Mesenchymal stem cell (in vitro differentiated cells and primary cell): ENCODE measurements at regions not wholly inside any gene's neighbourhood (a gene's known extent, or its start where the extent isn't known, plus 50 kb on each side); places are given as distances from the start of the nearest gene placed in this dataset.

Source experiments
- DNase-seq: peaks from one replicate; pipeline ENCODE4 v3.0.0-alpha.2; 2013
- H2AFZ ChIP-seq: one replicate; pipeline ENCODE4 v1.6.1; 2013; ENCODE audit warnings: low read depth, mild to moderate bottlenecking, control low read depth, inconsistent platforms, low read length, moderate library complexity
- H2AK5ac ChIP-seq: 2 replicates; pipeline ENCODE4 v1.6.1; 2013; ENCODE audit warnings: low read length, moderate library complexity, mild to moderate bottlenecking, inconsistent platforms; ENCODE audit not compliant: severe bottlenecking
- H2BK120ac ChIP-seq: one replicate; pipeline ENCODE4 v1.6.1; 2013; ENCODE audit warnings: low read depth, mild to moderate bottlenecking, inconsistent platforms, low read length, moderate library complexity
- H2BK12ac ChIP-seq, 2 experiments: one replicate each; pipeline ENCODE4 v1.6.1; 2013; ENCODE audit warnings: inconsistent platforms in 2 of 2, low read length in 2 of 2, mild to moderate bottlenecking in 2 of 2, moderate library complexity in 2 of 2, control low read depth in 1 of 2
- H2BK15ac ChIP-seq: one replicate; pipeline ENCODE4 v1.6.1; 2013; ENCODE audit warnings: mild to moderate bottlenecking, low read depth, inconsistent platforms; ENCODE audit not compliant: poor library complexity, severe bottlenecking
- H2BK5ac ChIP-seq: 2 replicates; pipeline ENCODE4 v1.6.1; 2013; ENCODE audit warnings: low read depth, mild to moderate bottlenecking, low read length, control low read depth, inconsistent platforms; ENCODE audit not compliant: poor library complexity, severe bottlenecking
- H3K14ac ChIP-seq, 2 experiments: one replicate each; pipeline ENCODE4 v1.6.1; 2013; ENCODE audit warnings: inconsistent platforms in 2 of 2, low read length in 2 of 2, control low read depth in 1 of 2, mild to moderate bottlenecking in 1 of 2, moderate library complexity in 1 of 2
- H3K18ac ChIP-seq, 2 experiments: one replicate each; pipeline ENCODE4 v1.6.1; 2013; ENCODE audit warnings: inconsistent platforms in 2 of 2, low read length in 2 of 2, control low read depth in 1 of 2, low read depth in 1 of 2, mild to moderate bottlenecking in 1 of 2
- H3K23ac ChIP-seq, 2 experiments: one replicate each; pipeline ENCODE4 v1.6.1; 2013; ENCODE audit warnings: inconsistent platforms in 2 of 2, low read length in 2 of 2, mild to moderate bottlenecking in 2 of 2, moderate library complexity in 2 of 2, control low read depth in 1 of 2
- H3K27ac ChIP-seq: 2 replicates; pipeline ENCODE4 v1.5.1; 2013; ENCODE audit warnings: mild to moderate bottlenecking, moderate library complexity, low read length, control low read depth, inconsistent platforms; ENCODE audit not compliant: poor library complexity, severe bottlenecking
- H3K27me3 ChIP-seq, 2 experiments: 2 replicates each; pipeline versions ENCODE4 v1.6.1 to v1.7.0; 2013; ENCODE audit warnings: low read length in 2 of 2, mild to moderate bottlenecking in 2 of 2, moderate library complexity in 2 of 2, control low read depth in 1 of 2, inconsistent platforms in 1 of 2; ENCODE audit not compliant: control insufficient read depth in 1 of 2, insufficient read depth in 1 of 2
- H3K36me3 ChIP-seq, 2 experiments: 2 replicates each; pipeline versions ENCODE4 v1.6.1 to v1.7.0; 2013; ENCODE audit warnings: low read length in 2 of 2, control low read depth in 1 of 2, inconsistent platforms in 1 of 2, low read depth in 1 of 2, mild to moderate bottlenecking in 1 of 2; ENCODE audit not compliant: insufficient read depth in 2 of 2, control insufficient read depth in 1 of 2
- H3K4ac ChIP-seq, 2 experiments: one replicate each; pipeline ENCODE4 v1.6.1; 2013; ENCODE audit warnings: inconsistent platforms in 2 of 2, low read length in 2 of 2, mild to moderate bottlenecking in 2 of 2, moderate library complexity in 2 of 2, control low read depth in 1 of 2, low read depth in 1 of 2
- H3K4me1 ChIP-seq: 2 replicates; pipeline ENCODE4 v1.6.1; 2013; ENCODE audit warnings: low read depth, low read length, control low read depth; ENCODE audit not compliant: control insufficient read depth, insufficient read depth
- H3K4me2 ChIP-seq: 2 replicates; pipeline ENCODE4 v1.6.1; 2013; ENCODE audit warnings: low read length, mild to moderate bottlenecking, inconsistent platforms; ENCODE audit not compliant: poor library complexity, severe bottlenecking
- H3K4me3 ChIP-seq, 2 experiments: 2 replicates each; pipeline versions ENCODE4 v1.5.1 to v1.7.0; 2013; ENCODE audit warnings: low read length in 2 of 2, mild to moderate bottlenecking in 2 of 2, control low read depth in 1 of 2, low read depth in 1 of 2; ENCODE audit not compliant: insufficient read depth in 1 of 2
- H3K79me1 ChIP-seq: replicated peaks from 2 replicates; pipeline ENCODE4 v1.6.1; 2013; ENCODE audit warnings: mild to moderate bottlenecking, control low read depth, low read length, inconsistent platforms; ENCODE audit not compliant: poor library complexity, severe bottlenecking
- H3K9ac ChIP-seq: 2 replicates; pipeline ENCODE4 v1.7.0; 2013; ENCODE audit warnings: mild to moderate bottlenecking, low read length, moderate library complexity
- H3K9me3 ChIP-seq: 2 replicates; pipeline ENCODE4 v1.7.0; 2013; ENCODE audit warnings: mild to moderate bottlenecking, low read length; ENCODE audit not compliant: control insufficient read depth
- H4K8ac ChIP-seq: one replicate; pipeline ENCODE4 v1.6.1; 2013; ENCODE audit warnings: inconsistent platforms, mild to moderate bottlenecking, low read length, moderate library complexity
- H4K91ac ChIP-seq: one replicate; pipeline ENCODE4 v1.6.1; 2013; ENCODE audit warnings: mild to moderate bottlenecking, low read length, inconsistent platforms
- WGBS: methylation state at CpG from one replicate; pipeline ENCODE4 v1.1.7; 2013; ENCODE audit warnings: mixed read lengths; 5-methylcytosine and 5-hydroxymethylcytosine counted together

- H3K4ac ChIP-seq: no peak overlapping the region
- no peaks in the 10 kb centered on the region for H3K4me1 ChIP-seq
- H2AK5ac ChIP-seq: no peak overlapping the region
- H3K27ac ChIP-seq: no peak overlapping the region
- no peak overlapping the region for H3K14ac ChIP-seq
- H2BK15ac ChIP-seq: no peak overlapping the region
- H3K79me1 ChIP-seq: no peaks in the 10 kb centered on the region
- no peak overlapping the region for H2BK12ac ChIP-seq
- no peak overlapping the region for H2BK120ac ChIP-seq
- no peak overlapping the region for H4K8ac ChIP-seq
- no peak overlapping the region for H3K23ac ChIP-seq
- no peak for DNase-seq
- no peaks in the 10 kb centered on the region for H3K27me3 ChIP-seq
- H3K4me3 ChIP-seq: no peak overlapping the region
- H3K36me3 ChIP-seq: no peaks in the 10 kb centered on the region
- H3K18ac ChIP-seq: no peak overlapping the region
- H3K4me2 ChIP-seq: no peak overlapping the region
- H3K9me3 ChIP-seq: no peaks in the 10 kb centered on the region
- no peak overlapping the region for H2BK5ac ChIP-seq
- H4K91ac ChIP-seq: no peak overlapping the region
- no peak overlapping the region for H3K9ac ChIP-seq
- no peak overlapping the region for H2AFZ ChIP-seq
Measured at GRCh38 chr6:128757961-128758360, 125.0 kb upstream of the LAMA2 start.

DNA sequence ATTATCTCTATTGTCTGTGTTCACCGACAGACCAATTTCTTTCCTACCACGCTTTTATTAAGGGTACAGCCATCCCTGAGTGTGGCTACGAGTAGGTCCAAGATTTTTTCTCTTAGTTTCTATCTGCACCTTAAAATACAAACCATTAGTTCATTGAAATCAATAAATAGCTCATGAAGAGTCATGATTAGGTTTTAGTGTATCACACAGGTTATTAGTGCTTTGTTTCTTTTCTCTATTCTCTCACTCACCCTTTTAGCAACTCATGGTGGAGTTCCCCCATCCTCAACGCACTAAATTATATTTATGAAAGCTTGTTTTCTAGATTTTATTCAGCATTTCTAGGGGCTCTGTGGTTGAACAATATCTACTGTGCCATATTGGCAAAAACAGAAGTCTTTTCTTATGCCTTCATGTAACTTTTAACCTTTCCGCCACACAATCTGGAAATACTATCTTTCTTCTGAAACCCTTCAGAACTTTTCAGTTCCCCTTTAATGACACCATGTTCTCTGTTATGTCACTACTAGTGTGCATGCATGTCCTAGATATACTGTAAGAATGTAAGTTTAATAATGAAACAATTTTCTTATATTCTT is 128.2 kb upstream of the LAMA2 start:
- H3K79me1 ChIP-seq: no peaks in the 10 kb centered on the region
- no peak overlapping the region for H2BK12ac ChIP-seq
- WGBS: 98% methylated on average over 4 of the region's 5 CpGs
- no peak overlapping the region for H3K4ac ChIP-seq
- H4K91ac ChIP-seq: no peak overlapping the region
- no peaks in the 10 kb centered on the region for H3K27me3 ChIP-seq
- H2BK5ac ChIP-seq: no peak overlapping the region
- H3K27ac ChIP-seq: no peak overlapping the region
- no peak overlapping the region for H3K18ac ChIP-seq
- H3K14ac ChIP-seq: no peak overlapping the region
- H3K4me1 ChIP-seq: no peaks in the 10 kb centered on the region
- no peak overlapping the region for H3K4me2 ChIP-seq
- H3K23ac ChIP-seq: no peak overlapping the region
- no peak overlapping the region for H4K8ac ChIP-seq
- no peak overlapping the region for H2AFZ ChIP-seq
- H2BK120ac ChIP-seq: no peak overlapping the region
- H2AK5ac ChIP-seq: no peak overlapping the region
- H3K36me3 ChIP-seq: no peaks in the 10 kb centered on the region
- no peak overlapping the region for H2BK15ac ChIP-seq
- H3K9me3 ChIP-seq: no peaks in the 10 kb centered on the region
- H3K9ac ChIP-seq: no peak overlapping the region
- no peak for DNase-seq
- no peak overlapping the region for H3K4me3 ChIP-seq

GRCh38 chr6:128743974-128744765 is 138.8 kb upstream of the LAMA2 start:
- whole genome bisulfite sequencing: 51% methylated on average over 3 of the region's 5 CpGs
- no peaks in the 10 kb centered on the region for H3K79me1 ChIP-seq
- no peak for DNase-seq
- H4K91ac ChIP-seq: no peak overlapping the region
- no peak overlapping the region for H3K9ac ChIP-seq
- no peak overlapping the region for H3K14ac ChIP-seq
- no peaks in the 10 kb centered on the region for H3K27me3 ChIP-seq
- no peak overlapping the region for H3K4me2 ChIP-seq
- no peak overlapping the region for H2BK120ac ChIP-seq
- H3K18ac ChIP-seq: no peak overlapping the region
- no peak overlapping the region for H2BK12ac ChIP-seq
- no peak overlapping the region for H3K27ac ChIP-seq
- no peak overlapping the region for H3K23ac ChIP-seq
- H4K8ac ChIP-seq: no peak overlapping the region
- H3K4ac ChIP-seq: no peak overlapping the region
- no peaks in the 10 kb centered on the region for H3K4me1 ChIP-seq
- H3K36me3 ChIP-seq: no peaks in the 10 kb centered on the region
- no peak overlapping the region for H2BK5ac ChIP-seq
- H3K4me3 ChIP-seq: no peak overlapping the region
- H2AK5ac ChIP-seq: no peak overlapping the region
- no peaks in the 10 kb centered on the region for H3K9me3 ChIP-seq
- H2BK15ac ChIP-seq: no peak overlapping the region
- H2AFZ ChIP-seq: no peak overlapping the region

DNA sequence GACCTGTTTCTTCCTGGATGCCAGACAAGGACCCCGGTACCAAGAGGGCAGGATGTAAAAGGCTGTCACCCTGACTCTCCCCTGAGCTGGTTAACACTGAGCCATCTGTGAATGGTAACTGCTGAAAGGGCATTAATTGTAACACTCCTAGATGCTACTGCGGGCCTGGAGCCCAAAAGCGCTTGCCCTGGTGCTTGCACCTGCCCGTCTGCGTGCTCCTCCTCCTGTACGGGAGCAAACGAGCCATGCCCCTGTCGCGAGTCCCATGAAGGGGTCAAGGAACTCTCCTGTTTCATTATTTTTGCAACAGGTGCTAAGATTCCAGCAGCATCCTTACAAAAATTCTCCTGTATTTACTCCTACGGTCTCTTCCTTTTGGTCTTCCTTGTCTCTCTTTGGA is 140.0 kb upstream of the LAMA2 start:
- H2BK120ac ChIP-seq: no peak overlapping the region
- no peak overlapping the region for H3K4me3 ChIP-seq
- 88% methylated on average over 10 of the region's 10 CpGs for WGBS
- H2BK15ac ChIP-seq: no peak overlapping the region
- H3K4ac ChIP-seq: no peak overlapping the region
- no peak overlapping the region for H3K23ac ChIP-seq
- no peak overlapping the region for H3K4me2 ChIP-seq
- no peak overlapping the region for H2AFZ ChIP-seq
- no peak overlapping the region for H4K8ac ChIP-seq
- H3K14ac ChIP-seq: no peak overlapping the region
- H3K18ac ChIP-seq: no peak overlapping the region
- H3K27ac ChIP-seq: no peak overlapping the region
- no peak overlapping the region for H3K9ac ChIP-seq
- H3K27me3 ChIP-seq: no peaks in the 10 kb centered on the region
- DNase-seq: no peak
- H2AK5ac ChIP-seq: no peak overlapping the region
- no peak overlapping the region for H4K91ac ChIP-seq
- H3K4me1 ChIP-seq: no peaks in the 10 kb centered on the region
- no peaks in the 10 kb centered on the region for H3K79me1 ChIP-seq
- H2BK5ac ChIP-seq: no peak overlapping the region
- no peaks in the 10 kb centered on the region for H3K9me3 ChIP-seq
- no peaks in the 10 kb centered on the region for H3K36me3 ChIP-seq
- H2BK12ac ChIP-seq: no peak overlapping the region
